Naive B cell (primary cell): ENCODE measurements at regions not wholly inside any gene's neighbourhood (a gene's known extent, or its start where the extent isn't known, plus 50 kb on each side); places are given as distances from the start of the nearest gene placed in this dataset.

Experiments
- ATAC-seq, 2 donors: fragments of 150-1000 bp; cut with Tn5 transposase; 2 replicates each; pipeline ENCODE4 v1.10.0; 2021; ENCODE audit warnings: low read depth in 2 of 2, mild to moderate bottlenecking in 2 of 2, moderate library complexity in 2 of 2
- DNase-seq: peaks from one replicate; pipeline ENCODE4 v3.0.0; 2022
- H3K27ac Mint-ChIP-seq, 6 donors: one replicate each; pipeline ENCODE4 v1.8.0; 2020 to 2022; ENCODE audit warnings: mild to moderate bottlenecking in 6 of 6, mixed read lengths in 6 of 6, moderate library complexity in 5 of 6, inconsistent platforms in 2 of 6
- H3K27me3 Mint-ChIP-seq, 3 donors: one replicate each; pipeline ENCODE4 v1.8.0; 2021 to 2022; ENCODE audit warnings: mixed read lengths in 3 of 3, mild to moderate bottlenecking in 1 of 3
- H3K36me3 Mint-ChIP-seq, 2 donors: one replicate each; pipeline ENCODE4 v1.8.0; 2020 to 2022; ENCODE audit warnings: mixed read lengths in 2 of 2, inconsistent platforms in 1 of 2, mild to moderate bottlenecking in 1 of 2
- H3K4me1 Mint-ChIP-seq, 3 donors: one replicate each; pipeline ENCODE4 v1.8.0; 2020 to 2022; ENCODE audit warnings: mixed read lengths in 3 of 3, inconsistent platforms in 1 of 3, mild to moderate bottlenecking in 1 of 3, moderate library complexity in 1 of 3
- H3K4me3 Mint-ChIP-seq, 8 donors: one replicate each; pipeline ENCODE4 v1.8.0; 2020 to 2022; ENCODE audit warnings: mild to moderate bottlenecking in 8 of 8, mixed read lengths in 8 of 8, moderate library complexity in 8 of 8, inconsistent platforms in 2 of 8
- H3K9me3 Mint-ChIP-seq, 7 donors: one replicate each; pipeline ENCODE4 v1.8.0; 2020 to 2022; ENCODE audit warnings: mixed read lengths in 7 of 7, mild to moderate bottlenecking in 5 of 7, inconsistent platforms in 2 of 7, moderate library complexity in 1 of 7

DNA sequence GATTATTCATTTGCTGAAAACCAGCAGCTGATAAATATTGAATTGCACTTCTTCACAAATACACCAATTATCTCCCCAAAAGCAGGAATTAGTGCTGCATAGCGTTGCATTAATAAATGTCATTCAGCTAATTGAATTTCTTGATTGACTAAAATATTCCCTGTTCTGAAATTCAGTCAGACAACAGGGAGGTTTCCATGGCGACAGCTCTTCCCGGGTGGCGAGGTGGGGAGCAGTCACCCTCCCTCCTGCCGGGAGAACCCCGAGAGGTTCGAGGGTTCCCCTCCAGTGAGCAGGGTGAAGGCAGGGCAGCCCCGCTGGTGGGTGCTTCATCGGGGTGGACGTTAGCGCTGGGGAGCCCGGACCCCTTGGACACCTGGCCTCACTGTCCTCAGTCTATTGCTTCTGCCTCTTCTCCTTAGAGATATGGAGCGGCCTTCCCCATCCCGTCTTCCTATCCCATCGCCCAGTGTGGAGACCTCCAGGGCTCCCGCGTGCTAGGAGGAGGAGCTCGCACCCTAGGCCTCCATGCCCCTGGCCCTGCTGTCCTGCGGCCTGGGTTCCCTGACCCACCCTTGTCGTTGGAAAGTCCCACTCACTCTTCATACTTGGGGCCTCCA lies 983.5 kb downstream of the BRD1 start:
- no peak overlapping the region for H3K4me3 Mint-ChIP-seq
- peaks cover 8 to 36% (median 13%) of the 10 kb centered on the region in 3 donors for H3K27me3 Mint-ChIP-seq
- peaks cover 0 to 7% (median 0%) of the 10 kb centered on the region in 3 donors for H3K4me1 Mint-ChIP-seq
- no peaks in the 10 kb centered on the region for H3K36me3 Mint-ChIP-seq
- H3K9me3 Mint-ChIP-seq: peaks cover 0 to 5% (median 0%) of the 10 kb centered on the region in 7 donors
- peak overlapping the region in 1 of 6 donors; percentile 44 for H3K27ac Mint-ChIP-seq
- DNase-seq (no peak), ATAC-seq (no peak)

DNA sequence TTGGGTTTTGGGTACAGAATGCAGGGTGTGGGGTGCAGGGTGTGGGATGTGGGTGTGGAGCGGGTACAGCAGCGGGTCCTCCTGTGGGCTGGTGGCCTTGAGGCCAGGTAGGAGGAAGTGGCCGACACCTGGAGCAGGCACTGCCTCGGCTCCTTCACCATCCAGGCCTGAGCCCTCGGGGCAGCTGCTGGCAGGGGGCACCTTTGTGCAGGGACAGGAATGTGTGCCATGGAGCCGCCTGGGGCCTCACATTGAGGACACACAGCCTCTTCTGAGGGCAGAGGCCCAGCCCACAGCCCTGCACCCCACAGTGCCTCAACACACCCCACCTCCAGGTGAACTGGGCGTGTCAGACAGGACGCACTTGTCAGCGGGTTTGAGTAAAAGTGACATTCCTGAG lies 984.0 kb downstream of the BRD1 start:
- peaks cover 7 to 34% (median 13%) of the 10 kb centered on the region in 3 donors for H3K27me3 Mint-ChIP-seq
- H3K27ac Mint-ChIP-seq: no peak overlapping the region
- H3K36me3 Mint-ChIP-seq: no peaks in the 10 kb centered on the region
- H3K4me3 Mint-ChIP-seq: peak overlapping the region in 1 of 8 donors; percentile 76
- DNase-seq (no peak), ATAC-seq (no peak)
- peaks cover 0 to 7% (median 0%) of the 10 kb centered on the region in 3 donors for H3K4me1 Mint-ChIP-seq
- H3K9me3 Mint-ChIP-seq: peaks cover 0 to 5% (median 0%) of the 10 kb centered on the region in 7 donors

DNA sequence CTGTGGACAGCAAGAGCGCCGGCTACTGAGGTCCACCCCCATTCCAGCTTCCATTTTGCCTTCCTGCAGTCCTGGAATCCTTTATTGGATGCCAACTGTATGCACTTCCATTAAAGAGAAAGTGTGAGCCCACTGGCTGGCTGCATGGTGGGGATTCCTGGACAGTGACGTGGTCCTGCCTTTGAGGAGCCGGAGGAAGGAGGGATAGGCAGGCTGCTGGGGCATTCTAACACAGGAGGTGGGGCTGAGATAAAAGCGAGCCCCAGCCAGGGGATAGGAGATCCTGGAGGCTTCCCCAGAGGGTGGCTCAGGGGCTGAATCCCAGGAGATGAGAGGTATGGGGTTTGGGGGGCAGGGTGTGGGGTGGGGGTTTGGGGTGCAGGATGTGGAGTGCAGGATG lies 984.7 kb downstream of the BRD1 start:
- H3K9me3 Mint-ChIP-seq: peaks cover 0 to 5% (median under 1%) of the 10 kb centered on the region in 7 donors
- H3K4me1 Mint-ChIP-seq: peaks cover 0 to 7% (median 0%) of the 10 kb centered on the region in 3 donors
- no peaks in the 10 kb centered on the region for H3K36me3 Mint-ChIP-seq
- H3K4me3 Mint-ChIP-seq: no peak overlapping the region
- ATAC-seq (no peak), DNase-seq (no peak)
- peaks cover 7 to 30% (median 13%) of the 10 kb centered on the region in 3 donors for H3K27me3 Mint-ChIP-seq
- H3K27ac Mint-ChIP-seq: no peak overlapping the region

DNA sequence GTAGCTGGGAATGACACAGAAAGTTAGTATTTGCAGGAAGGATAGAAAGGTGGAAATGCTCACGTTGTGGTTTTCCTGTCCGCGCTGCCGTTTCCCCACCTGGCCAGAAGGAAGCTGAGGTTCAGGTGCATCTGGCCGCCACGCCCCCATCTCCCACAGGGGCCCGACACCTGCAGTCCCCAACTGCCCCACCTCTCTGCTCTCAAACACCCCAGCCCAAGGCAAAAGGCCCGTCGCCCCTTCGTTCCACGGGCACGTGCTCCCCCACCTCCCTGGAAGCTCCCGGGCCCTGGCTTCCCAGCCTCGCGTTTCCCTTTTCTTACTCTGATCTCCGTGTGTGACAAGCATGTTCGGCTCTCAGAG lies 985.1 kb downstream of the BRD1 start:
- no peak for DNase-seq
- Mint-ChIP-seq H3K9me3 (peaks cover 0 to 8% (median 4%) of the 10 kb centered on the region in 7 donors), H3K4me1 (peaks cover 0 to 7% (median 0%) of the 10 kb centered on the region in 3 donors), H3K27me3 (peaks cover 7 to 26% (median 13%) of the 10 kb centered on the region in 3 donors), H3K27ac (no peak overlapping the region), H3K4me3 (no peak overlapping the region), H3K36me3 (no peaks in the 10 kb centered on the region)
- no peak for ATAC-seq

DNA sequence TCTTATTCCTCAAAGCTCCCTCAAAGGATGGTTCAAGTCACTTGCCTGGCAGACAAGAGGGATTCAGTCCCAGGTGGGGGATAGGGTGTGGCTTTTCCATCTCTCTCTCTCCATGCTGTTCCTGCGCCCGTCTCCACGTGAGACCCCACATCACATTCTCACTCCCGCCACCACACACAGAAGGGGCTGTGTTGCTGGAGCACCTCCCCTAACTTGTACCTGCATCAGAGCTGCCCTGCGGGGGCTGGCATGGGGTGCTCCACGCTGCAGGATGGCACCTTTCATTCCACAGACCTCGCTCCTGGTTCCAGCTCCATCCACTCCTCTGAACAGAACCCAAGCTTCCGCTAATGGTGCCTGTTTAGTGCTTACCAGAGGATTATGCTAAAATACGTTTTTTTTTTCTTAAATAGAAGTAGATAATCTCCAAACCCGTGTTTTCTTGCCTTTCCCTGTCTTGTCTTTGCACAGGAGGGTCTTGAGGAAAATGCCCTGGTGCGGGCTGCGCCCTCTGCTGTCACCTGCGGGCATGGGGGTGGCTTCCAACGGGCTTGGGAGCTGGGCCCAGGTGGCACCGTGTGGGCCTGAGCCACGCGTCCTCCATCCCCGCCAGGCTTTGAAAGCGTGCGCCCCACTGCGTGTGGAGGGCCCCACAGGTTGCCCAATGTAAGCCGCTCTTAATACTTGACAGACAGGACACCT lies 985.6 kb downstream of the BRD1 start:
- no peak overlapping the region for H3K4me3 Mint-ChIP-seq
- no peak for DNase-seq
- peaks cover 7 to 25% (median 13%) of the 10 kb centered on the region in 3 donors for H3K27me3 Mint-ChIP-seq
- H3K9me3 Mint-ChIP-seq: peaks cover 0 to 14% (median 7%) of the 10 kb centered on the region in 7 donors
- H3K4me1 Mint-ChIP-seq: peaks cover 0 to 7% (median 0%) of the 10 kb centered on the region in 3 donors
- no peak for ATAC-seq
- no peak overlapping the region for H3K27ac Mint-ChIP-seq
- H3K36me3 Mint-ChIP-seq: no peaks in the 10 kb centered on the region

DNA sequence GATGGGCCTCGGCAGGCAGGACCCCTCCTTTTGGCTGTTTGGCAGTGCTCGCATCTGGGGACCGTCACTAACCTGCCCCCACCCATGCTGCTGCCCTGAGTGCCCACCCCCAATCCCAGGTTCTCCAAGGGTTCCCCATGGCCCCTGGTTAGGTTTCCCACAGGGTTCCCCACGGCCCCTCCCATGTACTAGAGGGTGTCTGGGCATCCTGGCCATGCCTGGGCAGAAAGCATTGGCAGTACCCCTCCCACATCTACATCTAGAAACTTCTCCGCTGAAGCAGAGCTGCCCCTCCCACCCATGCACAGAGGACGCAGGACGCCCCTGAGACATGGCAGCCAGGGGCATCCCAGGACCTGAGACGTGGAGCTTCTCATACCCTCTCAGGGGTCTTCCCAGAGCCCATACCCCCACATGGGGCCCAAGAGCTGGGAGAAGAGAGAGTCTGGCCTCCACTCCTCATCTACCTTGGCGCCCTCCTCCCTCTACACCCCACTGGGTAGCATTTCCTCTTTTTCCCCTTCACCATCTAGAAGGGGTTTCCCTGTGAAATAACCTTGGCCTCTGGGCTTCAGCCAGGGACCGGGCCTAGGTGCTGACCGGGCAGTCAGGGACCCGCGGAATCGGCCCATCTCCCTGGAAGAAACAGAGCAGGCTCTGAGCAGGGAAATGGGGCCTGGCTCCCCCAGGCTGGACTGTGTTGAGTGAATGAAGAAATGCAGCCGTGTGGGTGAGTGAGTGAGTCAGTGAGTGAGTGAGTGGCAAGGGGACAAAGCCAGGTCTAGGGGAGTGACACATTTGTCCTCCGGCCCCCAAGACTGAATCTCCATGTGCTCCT lies 987.3 kb downstream of the BRD1 start:
- ATAC-seq (no peak), DNase-seq (no peak)
- Mint-ChIP-seq H3K9me3 (peaks cover 0 to 10% (median 8%) of the 10 kb centered on the region in 7 donors), H3K36me3 (no peaks in the 10 kb centered on the region), H3K4me3 (peak overlapping the region in 1 of 8 donors; percentile 60), H3K27me3 (peaks cover 7 to 19% (median 9%) of the 10 kb centered on the region in 3 donors), H3K27ac (no peak overlapping the region), H3K4me1 (peaks cover 0 to 9% (median 0%) of the 10 kb centered on the region in 3 donors)

DNA sequence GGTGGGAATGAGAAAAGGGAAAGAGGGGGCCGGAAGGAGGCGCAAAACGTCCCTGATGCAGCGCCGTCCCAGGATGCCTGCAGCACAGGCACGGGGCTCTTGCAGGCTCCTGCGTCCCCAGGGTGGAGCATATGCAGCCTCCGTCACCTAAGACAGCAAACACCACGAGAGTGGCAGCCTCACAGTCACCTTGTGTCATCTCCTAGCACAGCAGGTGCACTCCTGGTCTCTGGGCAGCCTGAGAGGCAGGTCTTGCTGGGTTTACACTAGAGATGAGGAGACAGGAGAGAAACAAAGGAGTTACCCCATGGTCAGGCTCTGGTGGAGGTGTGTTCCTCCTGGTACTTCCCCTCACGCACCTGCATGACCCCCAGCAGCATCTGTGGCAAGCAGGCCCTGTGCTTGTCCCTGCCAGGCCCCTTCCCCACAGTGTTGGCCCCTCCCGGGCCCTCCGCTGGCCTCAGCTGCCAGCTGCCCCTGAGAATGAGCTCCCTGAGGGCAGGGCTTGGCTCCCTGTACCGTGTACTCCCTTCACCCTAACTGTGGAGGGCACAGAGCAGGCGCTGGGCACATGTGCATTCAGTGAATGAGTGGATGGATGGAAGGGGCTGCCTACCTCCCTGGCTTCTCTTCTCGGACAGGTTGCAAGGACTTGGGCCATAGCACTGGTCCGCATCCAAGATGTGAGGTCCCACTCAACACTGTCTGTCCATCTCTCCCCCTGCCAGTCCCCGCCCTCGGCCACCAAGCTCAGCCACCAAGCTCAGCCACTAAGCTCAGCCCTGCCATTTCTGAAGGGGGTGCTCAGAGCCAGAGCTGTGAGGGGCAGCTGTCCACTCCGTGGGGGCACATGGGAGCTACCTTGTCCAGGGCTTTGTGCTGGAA lies 988.6 kb downstream of the BRD1 start:
- Mint-ChIP-seq H3K27ac (no peak overlapping the region), H3K9me3 (peaks cover 0 to 10% (median 8%) of the 10 kb centered on the region in 7 donors), H3K36me3 (no peaks in the 10 kb centered on the region), H3K4me3 (peak overlapping the region in 1 of 8 donors; percentile 1), H3K27me3 (peaks cover 4 to 8% (median 7%) of the 10 kb centered on the region in 3 donors), H3K4me1 (peaks cover 4 to 20% (median 8%) of the 10 kb centered on the region in 3 donors)
- ATAC-seq: no peak
- DNase-seq: no peak

DNA sequence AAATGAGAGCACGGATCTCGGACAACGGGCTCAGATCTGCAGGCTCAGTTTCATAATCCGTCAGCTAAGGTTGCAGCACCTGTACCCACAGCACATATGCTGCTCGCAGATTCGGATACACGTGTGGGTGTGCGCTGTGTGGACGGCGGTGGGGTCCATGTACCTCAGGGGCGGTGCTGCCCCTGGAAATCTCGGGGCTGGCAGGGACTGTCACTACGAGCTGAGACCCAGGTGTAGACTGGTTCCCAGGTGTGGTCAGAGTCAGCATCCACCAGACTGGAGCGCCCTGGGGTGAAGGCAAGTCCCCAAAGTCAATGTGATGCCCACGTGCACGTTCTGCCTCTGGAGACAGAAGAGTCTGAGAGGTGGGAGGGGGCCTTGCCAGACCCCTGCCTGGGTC lies 989.3 kb downstream of the BRD1 start:
- Mint-ChIP-seq H3K4me3 (peak overlapping the region in 1 of 8 donors; percentile 1), H3K27me3 (peaks cover 4 to 11% (median 8%) of the 10 kb centered on the region in 3 donors), H3K9me3 (peaks cover 4 to 10% (median 9%) of the 10 kb centered on the region in 7 donors), H3K36me3 (no peaks in the 10 kb centered on the region), H3K4me1 (peaks cover 4 to 22% (median 8%) of the 10 kb centered on the region in 3 donors), H3K27ac (no peak overlapping the region)
- DNase-seq (no peak), ATAC-seq (no peak)

DNA sequence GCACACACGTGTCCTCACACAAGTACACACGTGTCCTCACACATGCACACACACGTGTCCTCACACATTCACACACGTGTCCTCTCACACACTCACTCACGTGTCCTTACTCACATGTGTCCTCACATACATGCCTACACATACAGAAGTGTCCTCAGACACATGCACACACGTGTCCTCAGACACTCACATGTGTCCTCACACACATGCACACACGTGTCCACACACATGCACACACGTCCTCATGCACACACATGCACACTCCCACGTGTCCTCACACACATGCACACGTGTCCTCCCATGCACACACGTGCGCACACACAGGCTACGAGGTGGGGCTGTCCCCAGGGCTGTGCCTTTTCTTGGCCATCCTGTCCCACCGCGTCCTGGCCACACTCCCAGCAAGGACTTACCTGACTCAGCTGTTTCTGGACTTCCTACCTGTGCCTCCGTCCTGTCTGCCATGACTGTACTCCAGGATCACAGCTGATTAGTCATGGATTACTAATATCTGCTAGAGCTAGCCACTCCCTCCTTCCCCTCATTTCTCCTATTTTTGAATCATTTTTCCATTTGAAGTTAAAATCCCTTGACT lies 990.2 kb downstream of the BRD1 start:
- peaks cover 7 to 18% (median 12%) of the 10 kb centered on the region in 7 donors for H3K9me3 Mint-ChIP-seq
- H3K27ac Mint-ChIP-seq: peak overlapping the region in 2 of 6 donors; percentile 84 to 96
- H3K4me3 Mint-ChIP-seq: peak overlapping the region in 1 of 8 donors; percentile 72
- peaks cover 0 to 4% (median 0%) of the 10 kb centered on the region in 3 donors for H3K27me3 Mint-ChIP-seq
- no peak for DNase-seq
- ATAC-seq: no peak
- no peaks in the 10 kb centered on the region for H3K36me3 Mint-ChIP-seq
- H3K4me1 Mint-ChIP-seq: peaks cover 4 to 22% (median 8%) of the 10 kb centered on the region in 3 donors

DNA sequence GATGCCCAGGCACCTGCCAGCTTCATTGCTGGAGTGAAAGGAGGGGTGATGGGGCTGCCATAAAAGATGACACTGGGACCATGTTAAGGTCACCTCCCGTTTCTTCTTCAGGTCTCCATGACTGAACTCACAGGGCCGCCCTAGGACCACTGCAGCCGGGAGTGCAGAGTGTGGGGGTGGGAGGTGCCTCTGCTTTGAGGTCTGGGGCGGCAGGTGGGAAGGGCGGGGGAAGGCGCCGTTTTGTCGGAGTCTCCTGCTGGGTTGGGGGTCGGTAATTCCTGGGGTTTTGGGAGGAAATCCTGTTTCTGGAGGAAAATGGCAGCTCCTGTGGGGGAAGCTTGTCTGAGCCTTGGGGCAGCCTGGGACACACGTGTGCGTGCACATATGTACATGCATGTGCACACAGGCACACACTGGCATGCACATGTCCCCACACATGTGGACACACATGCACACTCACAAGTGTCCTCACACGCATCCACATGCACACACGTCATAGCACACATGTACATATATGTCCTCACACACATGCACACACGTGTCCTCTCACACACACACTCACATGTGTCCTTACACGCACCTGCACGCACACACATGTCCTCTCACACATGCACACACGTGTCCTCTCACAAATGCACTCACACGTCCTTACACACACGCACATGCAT lies 990.9 kb downstream of the BRD1 start:
- no peak overlapping the region for H3K4me3 Mint-ChIP-seq
- H3K27ac Mint-ChIP-seq: peak overlapping the region in 2 of 6 donors; percentile 84 to 96
- DNase-seq: no peak
- H3K36me3 Mint-ChIP-seq: no peaks in the 10 kb centered on the region
- H3K9me3 Mint-ChIP-seq: peaks cover 10 to 18% (median 12%) of the 10 kb centered on the region in 7 donors
- H3K27me3 Mint-ChIP-seq: peaks cover 0 to 4% (median 0%) of the 10 kb centered on the region in 3 donors
- peaks cover 4 to 22% (median 8%) of the 10 kb centered on the region in 3 donors for H3K4me1 Mint-ChIP-seq
- no peak for ATAC-seq

DNA sequence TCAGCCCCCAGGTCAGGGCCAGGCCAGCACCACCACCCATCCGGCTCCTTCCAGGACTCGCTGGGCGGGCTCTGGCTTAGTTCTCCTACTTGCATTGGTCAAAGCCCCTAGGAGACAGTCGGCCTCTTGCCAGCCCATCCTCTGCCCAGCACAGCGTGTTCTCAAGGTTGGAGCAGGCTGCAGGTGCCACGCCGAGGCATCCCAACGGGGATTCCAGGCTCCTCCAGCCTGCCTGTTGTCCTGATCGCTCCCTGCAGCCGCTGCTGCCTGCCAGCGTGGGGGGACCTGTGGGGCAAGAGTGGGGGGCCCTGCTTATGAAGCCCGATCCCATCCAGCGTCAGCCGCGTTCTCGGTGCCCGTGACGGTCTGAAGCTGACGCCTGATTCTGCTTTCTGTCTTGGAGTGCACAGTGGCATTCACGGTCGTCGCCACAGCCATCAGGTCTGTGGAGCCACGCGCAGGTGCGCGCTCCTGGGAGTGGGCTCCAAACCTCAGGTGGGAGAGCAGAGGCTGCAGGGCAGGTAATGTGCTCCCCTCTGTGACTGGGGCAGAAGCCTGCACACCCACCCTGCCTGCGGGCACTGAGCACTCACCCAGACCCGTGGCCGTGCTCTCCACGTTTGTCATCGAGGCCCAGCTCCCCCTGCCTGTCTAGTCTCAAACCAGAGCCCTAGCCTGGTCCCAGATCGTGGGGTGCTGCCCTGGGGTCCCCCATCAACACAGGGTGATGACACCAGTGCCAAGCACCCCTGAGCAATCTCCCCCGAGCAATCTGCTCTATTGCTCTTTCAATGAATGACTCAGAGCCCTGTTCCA lies 991.6 kb downstream of the BRD1 start:
- H3K36me3 Mint-ChIP-seq: no peaks in the 10 kb centered on the region
- no peak overlapping the region for H3K27ac Mint-ChIP-seq
- ATAC-seq (no peak), DNase-seq (no peak)
- peaks cover 4 to 22% (median 8%) of the 10 kb centered on the region in 3 donors for H3K4me1 Mint-ChIP-seq
- H3K27me3 Mint-ChIP-seq: peaks cover 0 to 4% (median 0%) of the 10 kb centered on the region in 3 donors
- no peak overlapping the region for H3K4me3 Mint-ChIP-seq
- H3K9me3 Mint-ChIP-seq: peaks cover 10 to 24% (median 16%) of the 10 kb centered on the region in 7 donors
